Epithelial cell of proximal tubule (primary cell): ENCODE measurements at regions not wholly inside any gene's neighbourhood (a gene's known extent, or its start where the extent isn't known, plus 50 kb on each side); places are given as distances from the start of the nearest gene placed in this dataset.

Experiments used
- DNase-seq: peaks from one replicate; pipeline ENCODE4 v3.0.0-alpha.2; 2011; ENCODE audit warnings: low read depth
- H3K4me3 ChIP-seq: 2 replicates; pipeline ENCODE4 v1.5.1; 2011; ENCODE audit warnings: low read depth, mild to moderate bottlenecking, low read length
- CTCF ChIP-seq: conservative IDR thresholded peaks from 2 replicates; pipeline ENCODE4 v1.5.1; 2012; ENCODE audit warnings: low read depth, mild to moderate bottlenecking, low read length

- DNase-seq: peak; percentile 22
- TF ChIP-seq CTCF: no peak
These were observed 247.5 kb upstream of the TUT7 start for GRCh38 chr9:86601697-86602096.

GRCh38 chr9:86600977-86601376, 246.8 kb upstream of the TUT7 start:
- no peak for DNase-seq
- H3K4me3 ChIP-seq: no peak overlapping the region
- no peak for TF ChIP-seq CTCF

More at GRCh38 chr9:86601697-86602096, 247.5 kb upstream of the TUT7 start:
- H3K4me3 ChIP-seq: no peak overlapping the region

GRCh38 chr9:86600291-86600690, 246.1 kb upstream of the TUT7 start:
- no peak for TF ChIP-seq CTCF
- DNase-seq: no peak
- no peak overlapping the region for H3K4me3 ChIP-seq

- DNase-seq: no peak
- H3K4me3 ChIP-seq: no peak overlapping the region
- TF ChIP-seq CTCF: no peak
These were observed 245.4 kb upstream of the TUT7 start for GRCh38 chr9:86599561-86599960.

- DNase-seq: no peak
- no peak for TF ChIP-seq CTCF
- no peak overlapping the region for H3K4me3 ChIP-seq
These were observed 244.4 kb upstream of the TUT7 start for GRCh38 chr9:86598411-86599239.

GRCh38 chr9:86594724-86595123, 240.5 kb upstream of the TUT7 start:
- TF ChIP-seq CTCF: no peak
- no peak for DNase-seq
- no peak overlapping the region for H3K4me3 ChIP-seq

- no peak overlapping the region for H3K4me3 ChIP-seq
- TF ChIP-seq CTCF: no peak
- no peak for DNase-seq
These were observed 237.3 kb upstream of the TUT7 start for GRCh38 chr9:86591472-86591871.
